K562 (cell line): ENCODE measurements at regions not wholly inside any gene's neighbourhood (a gene's known extent, or its start where the extent isn't known, plus 50 kb on each side); places are given as distances from the start of the nearest gene placed in this dataset.

ENCODE experiments used
- BRF1 ChIP-seq: IDR thresholded peaks from 3 replicates; pipeline ENCODE4 v1.6.1; 2011; ENCODE audit warnings: borderline replicate concordance, mild to moderate bottlenecking; ENCODE audit not compliant: insufficient read length; ENCODE audit errors: extremely low read depth
- KLF1 ChIP-seq: fragments of 450-650 bp; IDR thresholded peaks from 2 replicates; pipeline ENCODE4 v1.6.1; 2016; ENCODE audit warnings: missing genetic modification characterization, missing compliant biosample characterization
- ZNF3 ChIP-seq: fragments of 250-450 bp; sonication (Bioruptor Pico); IDR thresholded peaks from 2 replicates; pipeline ENCODE4 v1.5.0; 2021; ENCODE audit warnings: mild to moderate bottlenecking, moderate library complexity
- TF ChIP-seq, protein P1 (sequence below): fragments of 250-450 bp; sonication (Bioruptor Pico); IDR thresholded peaks from 2 replicates; pipeline ENCODE4 v1.5.0; 2020; ENCODE audit warnings: mild to moderate bottlenecking, borderline replicate concordance
- TF ChIP-seq, protein P2 (sequence below): fragments of 250-450 bp; sonication (Bioruptor Pico); IDR thresholded peaks from 2 replicates; pipeline ENCODE4 v1.5.0; 2021; ENCODE audit warnings: mild to moderate bottlenecking, moderate library complexity

DNA sequence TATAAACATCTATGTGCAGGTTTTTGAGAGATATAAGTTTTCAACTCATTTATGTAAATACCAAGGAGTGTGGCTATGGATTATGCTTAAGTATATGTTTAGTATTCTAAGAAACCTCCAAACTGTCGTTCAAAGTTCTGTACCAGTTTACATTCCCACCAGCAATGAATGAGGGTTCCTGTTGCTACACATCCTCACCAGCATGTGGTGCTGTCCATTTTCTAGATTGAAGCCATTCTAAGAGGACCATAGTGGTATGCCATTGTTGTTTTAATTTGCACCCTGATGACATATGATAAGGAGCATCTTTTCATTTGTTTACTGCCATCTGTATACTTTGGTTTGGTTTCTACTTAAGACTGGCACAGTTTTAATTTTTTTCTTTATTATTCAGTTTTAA, 2097.9 kb downstream of the LRRC4C start (continued):
- TF ChIP-seq, protein P1, sequence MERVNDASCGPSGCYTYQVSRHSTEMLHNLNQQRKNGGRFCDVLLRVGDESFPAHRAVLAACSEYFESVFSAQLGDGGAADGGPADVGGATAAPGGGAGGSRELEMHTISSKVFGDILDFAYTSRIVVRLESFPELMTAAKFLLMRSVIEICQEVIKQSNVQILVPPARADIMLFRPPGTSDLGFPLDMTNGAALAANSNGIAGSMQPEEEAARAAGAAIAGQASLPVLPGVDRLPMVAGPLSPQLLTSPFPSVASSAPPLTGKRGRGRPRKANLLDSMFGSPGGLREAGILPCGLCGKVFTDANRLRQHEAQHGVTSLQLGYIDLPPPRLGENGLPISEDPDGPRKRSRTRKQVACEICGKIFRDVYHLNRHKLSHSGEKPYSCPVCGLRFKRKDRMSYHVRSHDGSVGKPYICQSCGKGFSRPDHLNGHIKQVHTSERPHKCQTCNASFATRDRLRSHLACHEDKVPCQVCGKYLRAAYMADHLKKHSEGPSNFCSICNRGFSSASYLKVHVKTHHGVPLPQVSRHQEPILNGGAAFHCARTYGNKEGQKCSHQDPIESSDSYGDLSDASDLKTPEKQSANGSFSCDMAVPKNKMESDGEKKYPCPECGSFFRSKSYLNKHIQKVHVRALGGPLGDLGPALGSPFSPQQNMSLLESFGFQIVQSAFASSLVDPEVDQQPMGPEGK (CRISPR knock-in tag) = no peak
- TF ChIP-seq, protein P2, sequence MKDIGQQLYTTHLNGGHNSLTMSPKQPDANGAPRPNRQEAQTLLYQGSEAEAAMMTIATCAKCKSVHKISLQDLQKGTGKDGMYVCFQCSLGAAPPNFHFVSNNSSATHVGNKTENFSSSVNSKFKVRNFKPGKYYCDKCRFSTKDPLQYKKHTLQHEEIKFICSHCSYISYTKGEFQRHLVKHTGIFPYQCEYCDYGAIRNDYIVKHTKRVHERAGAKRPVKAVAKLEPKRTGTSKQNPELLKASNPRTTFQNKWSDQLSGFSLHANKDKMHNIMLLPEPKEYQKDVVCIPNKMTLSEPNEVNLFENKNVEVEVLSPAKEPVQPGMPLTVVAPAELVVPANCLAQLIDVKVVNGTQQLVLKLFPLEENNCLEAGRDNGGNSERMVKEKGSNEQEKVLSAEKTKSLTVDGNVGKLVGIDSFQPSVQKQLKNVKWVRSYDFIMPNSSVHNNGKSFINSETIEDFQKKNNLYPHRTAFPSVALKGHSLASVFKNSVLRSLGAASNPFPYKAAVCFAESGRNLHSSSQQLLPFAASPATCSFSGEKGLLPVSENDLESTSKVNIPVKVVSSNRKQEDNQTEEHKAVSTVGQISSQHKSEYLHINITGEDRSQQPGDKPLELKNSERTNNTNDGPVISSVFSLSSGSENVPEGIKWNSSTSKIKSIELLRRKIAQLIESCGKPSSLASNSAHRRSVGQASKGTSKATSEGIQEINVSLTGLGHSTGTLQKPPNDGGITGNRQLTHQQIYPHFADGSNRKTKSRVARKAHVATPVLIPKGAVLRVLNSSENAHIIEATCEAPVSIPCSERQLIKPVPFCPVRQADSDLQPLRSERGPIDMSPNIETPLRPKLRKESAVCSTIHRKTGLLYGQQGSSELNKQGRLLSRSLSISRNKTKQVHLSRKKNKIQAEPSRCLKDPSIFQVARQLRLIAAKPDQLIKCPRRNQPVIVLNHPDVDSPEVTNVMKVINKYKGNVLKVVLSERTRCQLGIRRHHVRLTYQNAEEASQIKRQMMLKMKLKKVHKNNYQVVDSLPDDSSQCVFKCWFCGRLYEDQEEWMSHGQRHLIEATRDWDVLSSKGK (CRISPR knock-in tag) = no peak
- TF ChIP-seq KLF1 (tag) (no peak), BRF1 (no peak), ZNF3 (CRISPR knock-in tag) (no peak)
